GM13977 (cell line): ENCODE measurements at regions not wholly inside any gene's neighbourhood (a gene's known extent, or its start where the extent isn't known, plus 50 kb on each side); places are given as distances from the start of the nearest gene placed in this dataset.

ENCODE experiments used
- DNase-seq: peaks from one replicate; pipeline ENCODE4 v3.0.0; 2012; ENCODE audit warnings: low spot score
- in situ Hi-C: fragments of 300-500 bp; cut with MboI; formaldehyde crosslinking; loops from one replicate; pipeline ENCODE4 v1.12.0; 2022; ENCODE audit warnings: low sequenced_read_pairs, low pct_unique_long_range_greater_than_20kb, mixed read lengths, inconsistent platforms; ENCODE audit not compliant: unreplicated experiment
- TF ChIP-seq, protein P1 (sequence below): IDR thresholded peaks from 2 replicates; pipeline ENCODE4 v1.5.1; 2012; ENCODE audit warnings: mild to moderate bottlenecking, control low read depth; ENCODE audit not compliant: insufficient read depth; ENCODE audit errors: extremely low read depth, missing control alignments

DNA sequence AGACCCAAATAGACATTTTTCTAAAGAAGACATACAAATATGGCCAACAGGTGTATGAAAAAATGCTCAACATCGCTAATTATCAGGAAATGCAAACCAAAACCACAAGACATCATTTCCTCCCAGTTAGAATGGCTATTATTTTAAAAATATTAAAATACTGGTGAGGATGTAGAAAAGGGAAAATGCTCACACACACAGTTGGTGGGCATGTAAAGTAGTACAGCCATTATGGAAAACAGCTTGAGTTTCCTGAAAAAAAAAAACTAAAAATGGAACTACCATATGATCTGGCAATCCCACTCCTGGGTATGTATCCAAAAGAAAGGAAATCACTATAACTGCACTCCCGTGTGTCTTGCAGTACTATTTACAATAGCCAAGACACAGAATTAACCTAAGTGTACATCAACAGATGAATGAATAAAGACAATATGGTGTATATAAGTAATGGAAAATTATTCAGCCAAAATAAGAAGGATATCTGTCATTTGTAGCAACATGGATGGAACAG lies 128.9 kb upstream of the DKK2 start:
- DNase-seq: no peak
- TF ChIP-seq, protein P1, sequence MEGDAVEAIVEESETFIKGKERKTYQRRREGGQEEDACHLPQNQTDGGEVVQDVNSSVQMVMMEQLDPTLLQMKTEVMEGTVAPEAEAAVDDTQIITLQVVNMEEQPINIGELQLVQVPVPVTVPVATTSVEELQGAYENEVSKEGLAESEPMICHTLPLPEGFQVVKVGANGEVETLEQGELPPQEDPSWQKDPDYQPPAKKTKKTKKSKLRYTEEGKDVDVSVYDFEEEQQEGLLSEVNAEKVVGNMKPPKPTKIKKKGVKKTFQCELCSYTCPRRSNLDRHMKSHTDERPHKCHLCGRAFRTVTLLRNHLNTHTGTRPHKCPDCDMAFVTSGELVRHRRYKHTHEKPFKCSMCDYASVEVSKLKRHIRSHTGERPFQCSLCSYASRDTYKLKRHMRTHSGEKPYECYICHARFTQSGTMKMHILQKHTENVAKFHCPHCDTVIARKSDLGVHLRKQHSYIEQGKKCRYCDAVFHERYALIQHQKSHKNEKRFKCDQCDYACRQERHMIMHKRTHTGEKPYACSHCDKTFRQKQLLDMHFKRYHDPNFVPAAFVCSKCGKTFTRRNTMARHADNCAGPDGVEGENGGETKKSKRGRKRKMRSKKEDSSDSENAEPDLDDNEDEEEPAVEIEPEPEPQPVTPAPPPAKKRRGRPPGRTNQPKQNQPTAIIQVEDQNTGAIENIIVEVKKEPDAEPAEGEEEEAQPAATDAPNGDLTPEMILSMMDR: no peak
- in situ Hi-C loops: no loop called here

DNA sequence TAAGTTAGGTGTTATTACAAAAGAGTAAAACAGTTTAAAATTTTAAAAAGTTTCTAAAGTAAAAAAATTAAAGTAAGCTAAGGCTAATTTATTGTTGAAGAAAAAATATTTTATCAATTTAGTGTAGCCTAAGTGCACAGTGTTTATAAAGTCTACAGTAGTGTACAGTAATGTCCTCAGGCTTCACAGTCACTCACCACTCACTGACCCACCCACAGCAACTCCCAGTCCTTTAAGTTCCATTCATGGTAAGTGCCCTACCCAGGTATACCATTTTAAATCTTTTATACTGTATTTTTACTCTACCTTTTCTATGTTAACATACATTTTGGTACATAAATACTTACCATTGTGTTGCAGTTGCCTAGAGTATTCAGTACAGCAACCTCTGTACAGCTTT lies 120.3 kb upstream of the DKK2 start:
- no peak for DNase-seq
- TF ChIP-seq, protein P1: no peak
- in situ Hi-C loops: no loop called here

DNA sequence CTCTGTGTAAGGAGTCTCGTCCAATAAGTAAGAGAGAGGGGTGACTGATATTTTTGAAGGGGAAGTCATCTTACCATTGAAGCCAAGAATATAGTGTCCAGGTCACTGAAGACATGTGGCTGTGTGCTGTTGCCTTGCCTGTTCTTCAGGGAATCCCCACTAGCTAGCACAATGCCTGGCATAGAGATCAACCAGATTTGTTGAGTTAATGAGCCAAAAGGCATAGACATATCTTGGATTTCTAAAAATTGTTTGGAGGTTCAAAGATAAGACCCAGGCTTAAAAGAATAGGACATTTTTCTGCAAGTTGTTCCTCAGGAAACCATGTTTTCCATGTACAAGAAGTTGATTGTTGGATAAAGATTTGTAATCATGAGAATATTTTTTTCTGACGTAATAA lies 119.3 kb upstream of the DKK2 start:
- in situ Hi-C loops: no loop called here
- TF ChIP-seq, protein P1: no peak
- no peak for DNase-seq

DNA sequence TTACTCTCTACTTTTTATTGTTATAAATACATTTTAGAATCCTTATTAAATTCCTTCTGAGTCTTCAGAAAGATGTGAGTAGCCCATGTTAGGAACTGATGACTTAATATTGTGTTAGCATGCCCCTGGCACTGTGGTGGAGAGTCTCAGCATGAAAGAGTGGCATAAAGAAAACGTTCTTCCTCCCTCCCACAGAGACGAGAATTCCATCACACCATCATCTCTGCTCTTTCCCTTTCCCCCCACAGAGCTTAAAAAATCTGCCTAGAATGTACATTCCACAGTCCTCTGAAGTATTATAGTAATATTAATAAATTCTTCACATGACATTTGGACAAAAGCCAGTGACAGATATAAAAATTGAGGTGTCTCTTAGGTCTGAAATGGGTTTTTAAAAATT lies 117.8 kb upstream of the DKK2 start:
- TF ChIP-seq, protein P1: no peak
- in situ Hi-C loops: no loop called here
- no peak for DNase-seq

DNA sequence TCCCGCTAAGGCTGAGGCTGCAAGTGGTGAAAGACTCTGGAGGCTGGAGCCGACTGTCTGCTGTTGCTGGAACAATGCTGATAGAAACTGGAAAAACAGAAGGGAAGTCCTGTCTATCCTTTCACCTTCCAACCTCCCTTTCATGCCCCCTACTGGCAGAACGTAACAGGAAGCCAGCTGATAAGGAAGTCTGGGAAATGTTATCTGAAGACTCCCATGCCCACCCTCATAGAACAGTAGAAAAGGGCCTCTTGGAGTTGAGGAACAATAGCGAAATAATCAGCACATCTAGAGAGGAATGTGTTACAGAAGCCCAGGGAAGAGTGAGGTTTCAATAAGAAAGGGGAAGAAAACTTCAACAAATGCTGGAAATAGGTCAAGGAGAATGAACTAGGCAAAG lies 117.1 kb upstream of the DKK2 start:
- in situ Hi-C loops: no loop called here
- TF ChIP-seq, protein P1: peak; percentile 40
- DNase-seq: no peak

DNA sequence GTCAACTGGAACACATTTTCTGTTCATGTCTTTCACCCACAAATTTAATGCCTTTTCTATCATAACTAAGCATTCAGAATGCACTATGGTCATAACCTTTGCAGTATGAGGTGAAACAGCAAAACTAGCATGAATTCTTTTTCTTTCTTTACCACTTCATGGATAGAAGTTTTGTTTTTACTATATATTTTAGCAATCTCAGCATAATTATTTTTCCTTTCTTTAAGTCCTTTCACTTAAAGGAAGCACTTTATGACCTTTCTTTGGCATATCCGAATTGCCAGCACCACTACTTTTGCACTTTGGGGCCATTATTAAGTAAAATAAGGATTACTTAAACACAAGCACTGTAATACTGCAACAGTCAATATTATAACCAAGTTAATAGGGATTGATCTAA lies 115.1 kb upstream of the DKK2 start:
- in situ Hi-C loops: no loop called here
- DNase-seq: no peak
- TF ChIP-seq, protein P1: no peak

DNA sequence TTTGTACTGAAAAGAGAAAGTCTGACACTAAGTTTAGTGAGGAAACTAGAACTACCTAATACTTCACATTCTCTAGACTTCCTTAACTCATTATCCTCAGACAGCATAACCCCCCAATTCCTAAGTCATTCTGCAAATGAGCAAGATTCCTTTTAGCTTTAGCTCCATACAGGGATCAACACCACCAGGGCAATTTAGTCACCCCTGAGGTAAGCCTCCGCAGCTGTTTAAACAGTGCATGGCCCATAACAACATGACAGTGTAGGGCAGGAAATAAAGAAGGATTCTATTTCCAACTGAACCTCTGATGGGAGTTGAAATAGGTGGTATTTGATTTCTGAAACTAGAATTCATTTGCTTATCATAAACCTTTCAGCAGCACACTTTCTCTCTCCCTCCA lies 112.8 kb upstream of the DKK2 start:
- TF ChIP-seq, protein P1: no peak
- DNase-seq: no peak
- in situ Hi-C loops: no loop called here
